ENCODE measurements at regions not wholly inside any gene's neighbourhood (a gene's known extent, or its start where the extent isn't known, plus 50 kb on each side); places are given as distances from the start of the nearest gene placed in this dataset.

- no peak for TF ChIP-seq CTCF (IDR thresholded peaks at IDR 0.05)
- no peak for TF ChIP-seq POLR2A (IDR thresholded peaks at IDR 0.05)
Measured at GRCh38 chr13:106261450-106261849, 274.0 kb downstream of the EFNB2 start.

Data from thyroid gland (tissue), 4 donors.